ENCODE measurements at regions not wholly inside any gene's neighbourhood (a gene's known extent, or its start where the extent isn't known, plus 50 kb on each side); places are given as distances from the start of the nearest gene placed in this dataset.

- Mint-ChIP-seq H3K27me3 (no peaks in the 10 kb centered on the region), H3K9me3 (no peaks in the 10 kb centered on the region), H3K4me1 (no peaks in the 10 kb centered on the region), H3K36me3 (no peaks in the 10 kb centered on the region), H3K27ac (no peak overlapping the region), H3K4me3 (no peak overlapping the region)
These were observed 307.1 kb upstream of the SEMA6D start for GRCh38 chr15:47410247-47410646.

DNA sequence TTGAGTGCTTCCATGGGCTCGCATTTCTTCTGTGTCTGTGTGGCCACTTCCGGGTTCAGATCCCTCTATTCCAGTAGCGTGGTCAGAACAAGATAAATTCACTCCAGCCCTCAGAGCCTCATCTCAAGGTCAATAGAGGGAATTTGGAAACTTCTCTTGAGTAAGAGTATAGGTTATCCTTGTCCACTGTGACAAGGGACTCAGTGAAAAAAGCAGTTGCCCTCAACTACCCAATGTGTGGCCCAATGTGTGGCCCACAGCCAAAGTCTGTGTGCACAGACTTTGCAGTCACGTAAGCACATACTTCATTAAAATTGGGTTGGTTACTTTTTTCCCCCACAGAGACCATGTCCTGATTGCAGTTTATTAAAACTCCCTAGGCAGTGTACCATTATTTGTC is 305.6 kb upstream of the SEMA6D start:
- H3K27me3 Mint-ChIP-seq: no peaks in the 10 kb centered on the region
- H3K9me3 Mint-ChIP-seq: no peaks in the 10 kb centered on the region
- no peak overlapping the region for H3K4me3 Mint-ChIP-seq
- no peaks in the 10 kb centered on the region for H3K4me1 Mint-ChIP-seq
- no peak overlapping the region for H3K27ac Mint-ChIP-seq
- no peaks in the 10 kb centered on the region for H3K36me3 Mint-ChIP-seq

GRCh38 chr15:47412136-47412535 is 305.2 kb upstream of the SEMA6D start:
- no peaks in the 10 kb centered on the region for H3K36me3 Mint-ChIP-seq
- H3K27me3 Mint-ChIP-seq: no peaks in the 10 kb centered on the region

GRCh38 chr15:47412802-47413201 is 304.5 kb upstream of the SEMA6D start:
- Mint-ChIP-seq H3K4me1 (no peaks in the 10 kb centered on the region), H3K9me3 (no peaks in the 10 kb centered on the region), H3K36me3 (no peaks in the 10 kb centered on the region), H3K27me3 (no peaks in the 10 kb centered on the region), H3K4me3 (no peak overlapping the region), H3K27ac (no peak overlapping the region)

More at GRCh38 chr15:47412136-47412535, 305.2 kb upstream of the SEMA6D start:
- no peaks in the 10 kb centered on the region for H3K4me1 Mint-ChIP-seq
- H3K9me3 Mint-ChIP-seq: no peaks in the 10 kb centered on the region
- no peak overlapping the region for H3K27ac Mint-ChIP-seq
- H3K4me3 Mint-ChIP-seq: no peak overlapping the region

GRCh38 chr15:47414207-47414606 is 303.1 kb upstream of the SEMA6D start:
- H3K4me3 Mint-ChIP-seq: no peak overlapping the region
- H3K27ac Mint-ChIP-seq: no peak overlapping the region
- H3K9me3 Mint-ChIP-seq: no peaks in the 10 kb centered on the region
- H3K4me1 Mint-ChIP-seq: no peaks in the 10 kb centered on the region
- H3K27me3 Mint-ChIP-seq: no peaks in the 10 kb centered on the region
- no peaks in the 10 kb centered on the region for H3K36me3 Mint-ChIP-seq

DNA sequence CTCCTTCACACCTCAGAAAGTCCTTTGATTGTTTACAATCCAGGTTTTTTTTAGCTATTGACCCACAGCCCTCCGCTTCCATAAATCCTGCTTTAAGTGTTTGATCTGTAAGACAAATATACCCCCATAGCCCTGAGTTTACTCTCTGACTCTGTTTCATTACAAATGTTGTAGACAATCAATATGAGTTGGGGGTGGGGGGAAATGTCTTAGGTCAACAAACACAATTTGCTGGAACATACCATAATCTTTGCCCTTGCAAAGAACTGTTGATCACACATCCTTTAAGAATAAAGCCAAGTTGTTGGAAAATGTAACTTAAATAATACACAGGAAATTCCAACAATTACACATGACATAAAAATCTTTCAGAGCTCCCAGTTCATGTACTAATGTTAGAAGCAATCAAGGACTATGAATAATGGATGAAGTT is 301.8 kb upstream of the SEMA6D start:
- H3K9me3 Mint-ChIP-seq: no peaks in the 10 kb centered on the region
- H3K27me3 Mint-ChIP-seq: no peaks in the 10 kb centered on the region
- no peak overlapping the region for H3K27ac Mint-ChIP-seq
- no peaks in the 10 kb centered on the region for H3K36me3 Mint-ChIP-seq
- H3K4me1 Mint-ChIP-seq: no peaks in the 10 kb centered on the region
- H3K4me3 Mint-ChIP-seq: no peak overlapping the region

DNA sequence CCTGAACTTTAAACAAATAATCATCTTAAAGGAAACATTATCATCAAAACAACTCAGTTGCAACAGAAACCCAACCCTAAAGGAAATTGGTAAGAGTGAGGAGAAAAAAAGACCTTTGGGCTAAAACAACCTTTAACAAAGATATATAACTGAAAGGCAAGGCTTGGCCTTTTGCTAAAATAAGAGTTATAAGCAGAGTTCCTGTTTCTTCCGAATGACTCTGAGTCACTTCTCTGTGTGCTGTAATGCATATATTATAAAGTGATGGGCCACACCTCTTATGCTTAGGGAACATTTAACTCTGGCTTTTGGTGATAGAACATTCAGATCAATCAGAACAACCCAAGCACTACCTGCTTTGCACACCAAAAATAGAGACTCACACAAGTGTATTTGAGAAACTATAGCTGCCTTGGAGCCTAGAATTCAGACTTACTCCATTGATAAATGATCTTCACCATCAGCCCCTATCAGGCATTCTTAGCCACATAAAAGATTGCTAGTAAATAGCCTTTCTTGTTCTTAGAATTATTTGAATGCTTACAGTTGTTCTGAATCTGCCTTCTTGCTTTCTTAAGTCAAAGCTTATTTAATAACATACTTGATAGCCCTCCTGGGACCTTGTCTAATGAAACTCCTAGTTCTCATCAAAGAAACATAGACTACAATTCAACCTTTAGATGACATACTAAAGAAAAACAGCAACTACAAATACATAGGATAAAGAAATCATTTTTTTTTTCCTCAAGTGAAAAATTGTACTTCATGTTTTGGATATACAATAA is 294.2 kb upstream of the SEMA6D start:
- Mint-ChIP-seq H3K4me3 (no peak overlapping the region), H3K27ac (no peak overlapping the region), H3K36me3 (no peaks in the 10 kb centered on the region), H3K27me3 (no peaks in the 10 kb centered on the region), H3K4me1 (no peaks in the 10 kb centered on the region), H3K9me3 (peaks cover 6% of the 10 kb centered on the region)

DNA sequence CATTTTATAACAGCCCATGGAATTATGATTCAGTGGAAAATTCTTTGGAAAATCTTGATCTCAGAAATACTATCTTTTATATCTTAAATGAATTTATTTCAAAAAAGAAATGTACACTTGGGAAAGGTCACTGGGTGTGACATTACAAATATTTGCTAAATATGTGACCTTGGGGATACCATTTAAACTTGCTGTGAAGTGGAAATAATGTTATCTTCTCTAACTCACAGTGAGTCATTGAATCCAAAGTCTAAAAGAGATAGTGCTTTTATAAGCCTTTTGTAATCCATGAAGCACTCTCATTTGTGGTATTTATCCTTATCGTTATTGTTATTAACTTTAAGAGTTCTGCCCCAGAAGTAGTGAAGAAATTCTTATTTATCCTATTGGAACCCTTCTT is 289.8 kb upstream of the SEMA6D start:
- no peak overlapping the region for H3K27ac Mint-ChIP-seq
- no peak overlapping the region for H3K4me3 Mint-ChIP-seq
- H3K4me1 Mint-ChIP-seq: no peaks in the 10 kb centered on the region
- H3K9me3 Mint-ChIP-seq: peaks cover 2% of the 10 kb centered on the region
- no peaks in the 10 kb centered on the region for H3K27me3 Mint-ChIP-seq
- H3K36me3 Mint-ChIP-seq: no peaks in the 10 kb centered on the region

- Mint-ChIP-seq H3K27me3 (no peaks in the 10 kb centered on the region), H3K4me1 (no peaks in the 10 kb centered on the region), H3K27ac (no peak overlapping the region), H3K36me3 (no peaks in the 10 kb centered on the region), H3K4me3 (no peak overlapping the region), H3K9me3 (no peaks in the 10 kb centered on the region)
These were observed 287.9 kb upstream of the SEMA6D start for GRCh38 chr15:47429376-47429775.

- no peak overlapping the region for H3K4me3 Mint-ChIP-seq
- H3K27ac Mint-ChIP-seq: no peak overlapping the region
- H3K36me3 Mint-ChIP-seq: no peaks in the 10 kb centered on the region
- H3K9me3 Mint-ChIP-seq: no peaks in the 10 kb centered on the region
- H3K4me1 Mint-ChIP-seq: no peaks in the 10 kb centered on the region
- no peaks in the 10 kb centered on the region for H3K27me3 Mint-ChIP-seq
These were observed 285.8 kb upstream of the SEMA6D start for GRCh38 chr15:47431501-47431900.

GRCh38 chr15:47432826-47433225 is 284.5 kb upstream of the SEMA6D start:
- Mint-ChIP-seq H3K4me3 (no peak overlapping the region), H3K9me3 (no peaks in the 10 kb centered on the region), H3K27ac (no peak overlapping the region), H3K4me1 (no peaks in the 10 kb centered on the region), H3K36me3 (no peaks in the 10 kb centered on the region), H3K27me3 (no peaks in the 10 kb centered on the region)

DNA sequence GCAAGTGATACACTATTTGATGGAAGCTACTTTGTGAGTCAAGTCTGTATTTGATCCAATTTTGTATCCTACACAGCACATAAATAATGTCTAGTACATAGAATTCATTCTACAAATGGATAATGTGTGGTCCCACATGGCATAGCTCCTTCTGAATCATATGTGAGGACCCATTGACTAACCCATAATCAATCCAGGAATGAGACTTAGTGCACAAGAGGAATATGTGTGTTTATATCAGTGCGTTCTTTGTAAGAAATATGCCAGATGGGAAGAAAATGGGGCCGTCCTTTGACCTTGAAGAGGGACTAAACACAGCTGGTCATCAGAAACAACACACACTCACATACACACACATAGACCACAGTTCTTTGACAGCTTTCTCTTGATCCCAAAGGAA is 282.7 kb upstream of the SEMA6D start:
- no peaks in the 10 kb centered on the region for H3K9me3 Mint-ChIP-seq
- H3K36me3 Mint-ChIP-seq: no peaks in the 10 kb centered on the region
- no peaks in the 10 kb centered on the region for H3K4me1 Mint-ChIP-seq
- H3K27me3 Mint-ChIP-seq: no peaks in the 10 kb centered on the region
- no peak overlapping the region for H3K27ac Mint-ChIP-seq
- H3K4me3 Mint-ChIP-seq: no peak overlapping the region

DNA sequence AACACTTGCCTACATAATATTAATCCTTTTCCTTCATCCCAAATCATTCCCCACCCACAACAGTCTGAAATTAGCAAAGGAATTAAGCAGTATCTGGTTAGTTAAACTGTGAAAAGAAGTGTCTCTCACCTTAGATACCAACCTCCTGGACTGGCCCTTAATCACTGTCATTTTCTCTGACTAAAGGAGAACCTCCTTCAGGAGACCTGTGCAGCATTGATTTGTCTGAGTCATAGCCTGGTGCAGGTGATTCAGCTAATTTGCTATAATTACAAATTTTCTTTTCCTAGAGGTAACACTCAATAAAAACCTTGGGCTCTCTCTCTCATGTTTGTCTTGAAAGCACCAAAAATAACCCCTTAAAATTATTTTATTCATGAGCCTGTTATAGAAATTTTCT is 279.8 kb upstream of the SEMA6D start:
- Mint-ChIP-seq H3K27me3 (no peaks in the 10 kb centered on the region), H3K36me3 (no peaks in the 10 kb centered on the region), H3K9me3 (no peaks in the 10 kb centered on the region), H3K4me1 (no peaks in the 10 kb centered on the region), H3K4me3 (no peak overlapping the region), H3K27ac (no peak overlapping the region)

GRCh38 chr15:47439146-47440111 is 277.9 kb upstream of the SEMA6D start:
- no peak overlapping the region for H3K27ac Mint-ChIP-seq
- no peaks in the 10 kb centered on the region for H3K36me3 Mint-ChIP-seq
- H3K27me3 Mint-ChIP-seq: no peaks in the 10 kb centered on the region
- H3K4me1 Mint-ChIP-seq: no peaks in the 10 kb centered on the region
- H3K4me3 Mint-ChIP-seq: no peak overlapping the region
- no peaks in the 10 kb centered on the region for H3K9me3 Mint-ChIP-seq

- Mint-ChIP-seq H3K27me3 (no peaks in the 10 kb centered on the region), H3K27ac (no peak overlapping the region), H3K36me3 (no peaks in the 10 kb centered on the region), H3K4me1 (no peaks in the 10 kb centered on the region), H3K9me3 (peaks cover 5% of the 10 kb centered on the region), H3K4me3 (no peak overlapping the region)
These were observed 274.9 kb upstream of the SEMA6D start for GRCh38 chr15:47442371-47442770.

- H3K27me3 Mint-ChIP-seq: no peaks in the 10 kb centered on the region
- H3K4me1 Mint-ChIP-seq: no peaks in the 10 kb centered on the region
These were observed 273.5 kb upstream of the SEMA6D start for GRCh38 chr15:47443839-47444238.

More at GRCh38 chr15:47443839-47444238, 273.5 kb upstream of the SEMA6D start:
- Mint-ChIP-seq H3K27ac (no peak overlapping the region), H3K36me3 (no peaks in the 10 kb centered on the region), H3K4me3 (no peak overlapping the region), H3K9me3 (peaks cover 5% of the 10 kb centered on the region)
